ENCODE measurements at regions not wholly inside any gene's neighbourhood (a gene's known extent, or its start where the extent isn't known, plus 50 kb on each side); places are given as distances from the start of the nearest gene placed in this dataset.
A peak's percentile ranks its signal among the peaks of the same experiment; 100 is the strongest.
"Not testable (repeated sequence)": the region's sequence is repeated elsewhere in the genome, so short reads cannot be mapped to it uniquely, and the experiment has no call there.

GRCh38 chr3:153958635-153959595 is 162.3 kb upstream of the ARHGEF26 start:
- no peak for DNase-seq (ENCODE audit: low read depth in 1 of 2, low spot score in 1 of 2)

DNA sequence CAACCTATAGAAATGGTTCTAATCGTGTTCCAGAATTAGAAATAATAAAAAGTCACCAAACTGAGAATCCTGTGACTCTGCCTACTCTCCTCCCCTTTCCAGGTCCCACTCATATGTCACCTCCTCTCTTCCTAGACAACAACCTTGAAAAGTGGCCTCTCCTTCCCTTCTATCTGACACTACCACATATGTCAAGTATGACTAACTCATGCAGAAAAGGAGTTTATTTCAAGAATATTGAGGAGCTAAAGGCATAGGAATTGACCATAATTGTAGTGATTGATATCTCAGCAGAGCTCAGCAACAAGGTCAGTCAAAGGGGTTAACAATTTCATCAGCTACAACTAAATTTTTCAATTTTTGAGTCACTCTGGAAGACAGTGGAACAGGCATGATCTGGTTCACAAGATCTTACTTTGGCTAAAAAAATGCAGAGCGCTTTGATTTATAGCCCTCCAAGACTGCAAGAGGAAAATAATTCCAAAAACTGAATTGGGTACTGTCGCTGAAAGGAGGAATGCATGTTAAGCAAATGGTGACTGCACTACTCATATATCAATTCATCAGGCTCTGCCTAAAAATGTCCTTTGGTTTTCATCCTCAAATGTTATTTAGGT is 160.6 kb upstream of the ARHGEF26 start:
- DNase-seq (ENCODE audit: low read depth in 1 of 2, low spot score in 1 of 2): no peak

GRCh38 chr3:153961494-153961893 is 159.7 kb upstream of the ARHGEF26 start:
- no peak for DNase-seq (ENCODE audit: low read depth in 1 of 2, low spot score in 1 of 2)

DNA sequence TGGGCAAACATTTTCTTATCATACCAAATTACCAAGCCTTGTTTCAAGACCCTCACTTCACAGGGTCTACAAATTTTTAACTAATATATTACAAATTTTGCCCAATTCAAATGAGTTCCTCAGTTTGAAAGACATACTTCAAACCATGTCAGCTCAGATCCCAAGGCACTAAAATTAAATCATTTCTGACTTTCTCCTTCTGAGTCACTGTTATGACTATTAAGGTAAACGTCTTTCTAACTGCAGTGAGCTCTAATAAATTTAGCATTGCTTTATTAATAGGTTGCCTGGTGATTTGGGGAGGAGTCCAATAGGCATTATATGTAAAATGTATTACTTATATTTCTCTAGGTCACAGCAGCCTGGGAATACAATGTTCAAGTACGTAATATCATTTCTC is 158.2 kb upstream of the ARHGEF26 start:
- DNase-seq (ENCODE audit: low read depth in 1 of 2, low spot score in 1 of 2): no peak

DNA sequence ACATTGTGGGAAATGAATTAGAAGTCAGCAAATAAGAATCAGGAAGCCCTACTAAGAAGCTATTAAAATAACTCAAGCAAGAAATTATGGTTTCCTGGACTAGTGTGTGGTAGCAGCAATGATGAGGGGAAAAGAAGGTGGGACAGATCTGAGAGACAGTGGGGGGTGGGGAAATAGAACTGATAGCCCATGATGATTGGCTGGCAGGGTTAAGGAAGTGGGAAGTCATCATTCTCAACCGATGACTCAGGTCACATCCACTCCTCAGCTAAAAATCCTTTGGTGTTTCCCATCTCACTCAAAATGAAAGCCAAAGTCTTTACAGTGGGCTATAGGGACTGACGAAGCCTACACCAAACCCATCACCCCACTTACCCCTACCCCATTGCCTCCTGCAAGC is 153.9 kb upstream of the ARHGEF26 start:
- DNase-seq (ENCODE audit: low read depth in 1 of 2, low spot score in 1 of 2): no peak

DNA sequence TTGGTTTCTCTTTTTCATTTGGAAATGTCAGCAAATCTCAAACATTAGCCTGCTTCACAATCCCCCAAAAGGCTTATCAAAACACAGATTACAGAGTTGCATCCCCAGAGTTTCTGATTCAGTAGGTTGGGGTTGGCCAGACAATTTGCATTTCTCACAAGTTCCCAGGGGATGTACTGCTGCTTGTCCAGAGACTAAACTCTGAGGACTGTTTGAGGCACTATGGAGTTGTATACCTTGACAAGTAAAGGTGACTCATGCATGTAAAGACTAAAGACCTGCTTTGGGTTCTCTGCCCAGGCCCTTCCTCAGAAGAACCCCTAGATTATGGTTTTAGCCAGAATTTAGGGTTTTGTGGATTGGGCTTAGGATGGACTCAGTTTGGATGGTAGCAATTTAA is 151.1 kb upstream of the ARHGEF26 start:
- DNase-seq (ENCODE audit: low read depth in 1 of 2, low spot score in 1 of 2): no peak

- DNase-seq (ENCODE audit: low read depth in 1 of 2, low spot score in 1 of 2): no peak
Measured at GRCh38 chr3:153970741-153971347, 150.3 kb upstream of the ARHGEF26 start.

DNA sequence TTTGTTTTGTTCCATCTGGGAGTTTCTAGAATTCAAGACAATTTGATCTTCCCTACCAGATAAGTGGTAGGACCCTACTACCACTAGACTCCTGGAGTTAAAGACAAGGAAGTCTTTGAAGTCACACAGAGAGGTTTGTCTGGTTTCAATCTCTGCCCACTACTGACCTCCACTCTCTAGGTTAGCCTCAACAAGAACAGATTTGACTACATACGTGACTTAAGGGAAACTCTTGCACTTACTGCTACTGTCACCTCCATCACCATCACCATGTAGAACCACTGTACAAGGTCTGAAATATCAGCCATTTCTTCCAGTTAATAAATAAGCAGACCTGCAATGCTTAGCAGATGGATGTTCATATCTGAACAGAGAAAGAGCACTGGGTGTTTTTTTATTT is 148.3 kb upstream of the ARHGEF26 start:
- no peak for DNase-seq (ENCODE audit: low read depth in 1 of 2, low spot score in 1 of 2)

GRCh38 chr3:153973722-153974265 is 147.4 kb upstream of the ARHGEF26 start:
- DNase-seq (ENCODE audit: low read depth in 1 of 2, low spot score in 1 of 2): no peak

DNA sequence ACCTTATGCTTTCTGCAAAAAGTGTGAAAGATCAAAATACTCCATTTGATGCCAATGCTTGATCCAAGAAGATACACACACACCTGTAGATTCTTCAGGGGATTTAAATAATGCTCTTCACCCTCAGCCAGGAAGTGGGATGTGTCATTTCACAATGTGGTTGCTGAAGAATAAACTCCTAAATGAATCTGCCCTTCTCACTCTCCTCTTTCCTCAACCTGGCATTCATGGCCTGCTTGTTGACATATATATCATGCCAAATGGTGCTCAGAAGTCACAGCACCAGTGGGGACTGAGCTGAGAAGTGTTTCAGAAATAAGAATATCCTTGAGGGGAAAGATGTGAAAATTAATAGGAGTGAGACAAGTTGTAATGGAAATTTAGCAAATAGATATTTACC is 146.6 kb upstream of the ARHGEF26 start:
- DNase-seq (ENCODE audit: low read depth in 1 of 2, low spot score in 1 of 2): no peak

DNA sequence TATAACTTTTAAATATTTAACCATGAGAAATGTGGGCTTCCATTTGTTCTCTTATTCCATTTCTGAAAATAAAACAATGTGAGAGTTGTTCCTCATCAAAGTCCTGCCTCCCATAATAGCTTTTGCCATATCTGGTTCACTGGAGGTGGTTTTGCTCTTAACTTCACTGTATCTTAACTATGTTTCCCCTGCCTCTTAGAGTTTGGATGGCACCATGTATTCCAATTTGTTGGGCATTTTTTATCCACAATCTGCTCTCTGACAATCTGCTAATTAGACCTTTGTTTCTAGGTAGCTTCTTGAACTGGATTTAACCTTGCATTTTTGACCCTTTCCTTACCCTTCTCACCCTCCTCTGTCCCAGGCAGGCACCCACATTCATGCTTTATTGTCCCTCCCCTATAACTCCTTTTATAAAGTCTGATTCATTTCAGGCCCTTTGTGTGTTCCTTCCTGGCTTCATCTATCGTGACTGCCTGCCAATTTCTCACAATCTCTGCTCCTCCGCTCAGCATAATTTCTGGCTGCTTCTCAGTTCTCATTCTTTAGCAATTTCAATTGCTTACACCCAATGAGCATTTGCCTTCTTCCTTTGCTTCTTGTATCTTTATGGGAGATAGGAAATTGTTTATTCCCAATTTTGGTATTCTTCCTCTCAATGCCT is 144.2 kb upstream of the ARHGEF26 start:
- DNase-seq (ENCODE audit: low read depth in 1 of 2, low spot score in 1 of 2): no peak

DNA sequence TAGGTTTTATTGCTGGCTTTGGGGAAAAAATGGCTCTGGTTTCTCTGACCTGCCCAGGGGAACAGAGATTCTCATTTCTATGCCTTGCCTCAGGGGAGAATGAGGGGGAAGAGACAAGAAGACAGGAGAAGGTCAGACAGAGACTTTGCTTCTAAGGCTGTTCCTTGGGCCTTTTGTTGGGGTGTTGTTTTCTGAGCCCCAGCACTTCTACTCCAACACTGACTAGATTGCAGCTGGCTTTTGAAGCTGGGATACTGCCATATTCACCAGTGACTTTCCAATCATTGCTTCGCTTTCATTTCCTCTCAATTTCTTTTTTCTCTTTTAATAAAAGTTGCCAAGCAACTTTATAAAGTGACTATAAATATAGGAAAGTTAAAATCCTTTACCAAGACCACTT is 143.2 kb upstream of the ARHGEF26 start:
- no peak for DNase-seq (ENCODE audit: low read depth in 1 of 2, low spot score in 1 of 2)

- DNase-seq (ENCODE audit: low read depth in 1 of 2, low spot score in 1 of 2): no peak
Measured at GRCh38 chr3:153979418-153980251, 141.6 kb upstream of the ARHGEF26 start.

- no peak for DNase-seq (ENCODE audit: low read depth in 1 of 2, low spot score in 1 of 2)
Measured at GRCh38 chr3:153980252-153980590, 141.0 kb upstream of the ARHGEF26 start.

GRCh38 chr3:153997364-153997763 is 123.8 kb upstream of the ARHGEF26 start:
- DNase-seq (ENCODE audit: low read depth in 1 of 2, low spot score in 1 of 2): not testable (repeated sequence)

DNA sequence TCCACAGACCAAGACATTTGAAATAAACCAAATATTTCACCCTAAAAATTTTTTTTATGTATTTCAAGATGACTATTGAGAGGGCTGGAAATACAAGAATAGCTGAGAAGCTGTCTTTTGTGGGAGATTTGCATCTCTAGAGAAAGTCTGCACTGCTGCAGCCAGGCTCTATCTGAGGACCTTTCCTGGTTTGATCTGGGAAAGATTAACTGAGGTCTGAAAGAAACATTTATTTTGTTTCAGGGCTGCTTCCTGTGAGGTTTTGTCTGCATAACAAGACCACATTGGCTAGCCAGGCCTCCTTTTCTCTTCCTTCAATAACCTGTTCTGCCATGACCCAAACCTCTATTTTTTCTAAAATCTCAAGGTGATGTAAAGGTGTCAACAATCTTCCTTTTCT is 117.5 kb upstream of the ARHGEF26 start:
- DNase-seq (ENCODE audit: low read depth in 1 of 2, low spot score in 1 of 2): no peak

- no peak for DNase-seq (ENCODE audit: low read depth in 1 of 2, low spot score in 1 of 2)
Measured at GRCh38 chr3:154011036-154011435, 110.2 kb upstream of the ARHGEF26 start.

DNA sequence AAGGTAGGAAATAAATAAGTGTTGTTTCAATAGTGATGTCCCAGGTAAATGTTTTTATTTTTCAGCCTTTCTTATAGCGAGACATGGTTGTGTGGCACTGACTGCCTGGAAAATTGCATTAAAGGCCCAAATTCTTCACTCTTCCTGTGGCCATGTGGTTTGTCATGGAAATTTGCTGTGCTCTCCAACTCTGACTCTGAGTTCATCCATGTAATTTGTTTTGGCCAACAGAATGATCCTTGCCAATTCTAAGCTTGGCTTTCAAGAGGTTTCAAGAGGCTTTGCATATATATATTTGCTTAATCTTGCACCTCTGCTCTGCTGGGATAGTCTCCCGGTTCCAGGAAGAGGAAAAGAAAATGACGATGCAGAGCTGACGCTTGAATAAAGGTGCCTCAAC is 107.5 kb upstream of the ARHGEF26 start:
- no peak for DNase-seq (ENCODE audit: low read depth in 1 of 2, low spot score in 1 of 2)

- no peak for DNase-seq (ENCODE audit: low read depth in 1 of 2, low spot score in 1 of 2)
Measured at GRCh38 chr3:154015307-154015706, 105.9 kb upstream of the ARHGEF26 start.

GRCh38 chr3:154018100-154018696 is 103.0 kb upstream of the ARHGEF26 start:
- DNase-seq (ENCODE audit: low read depth in 1 of 2, low spot score in 1 of 2): peak in 1 of 2 donors; percentile 2

Measured in activated CD4-positive, alpha-beta T cell treated with anti-CD3 and anti-CD28 coated beads, Interleukin-2, amount 50 U/mL, for 24 hours (primary cell).